ENCODE measurements at regions not wholly inside any gene's neighbourhood (a gene's known extent, or its start where the extent isn't known, plus 50 kb on each side); places are given as distances from the start of the nearest gene placed in this dataset.

- DNase-seq (ENCODE audit: low read depth): no peak
These were observed 160.2 kb downstream of the CYYR1 start for GRCh38 chr21:26412885-26413284.

- no peak for DNase-seq (ENCODE audit: low read depth)
These were observed 163.4 kb downstream of the CYYR1 start for GRCh38 chr21:26409735-26410134.

- no peak for DNase-seq (ENCODE audit: low read depth)
These were observed 164.6 kb downstream of the CYYR1 start for GRCh38 chr21:26408511-26408910.

DNA sequence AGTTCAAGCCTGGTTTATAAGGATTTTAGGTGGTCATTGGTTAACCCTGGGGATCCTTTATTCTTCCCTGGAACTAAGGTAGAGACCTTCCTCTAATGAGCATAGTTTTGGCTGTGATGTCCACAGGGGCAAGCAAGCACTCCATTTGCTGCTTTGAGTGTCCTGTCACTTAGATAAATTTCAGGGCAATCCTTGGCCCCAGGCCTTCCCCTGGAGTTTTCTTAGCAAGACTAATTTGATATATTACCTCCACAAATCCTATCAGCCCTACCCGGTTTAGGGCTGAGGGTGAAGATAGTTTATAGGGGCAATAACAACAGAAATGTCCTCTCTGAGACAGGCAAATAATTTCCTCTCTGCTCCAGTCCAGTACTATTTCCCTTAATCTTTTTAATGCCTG is 166.6 kb downstream of the CYYR1 start:
- DNase-seq (ENCODE audit: low read depth): no peak

DNA sequence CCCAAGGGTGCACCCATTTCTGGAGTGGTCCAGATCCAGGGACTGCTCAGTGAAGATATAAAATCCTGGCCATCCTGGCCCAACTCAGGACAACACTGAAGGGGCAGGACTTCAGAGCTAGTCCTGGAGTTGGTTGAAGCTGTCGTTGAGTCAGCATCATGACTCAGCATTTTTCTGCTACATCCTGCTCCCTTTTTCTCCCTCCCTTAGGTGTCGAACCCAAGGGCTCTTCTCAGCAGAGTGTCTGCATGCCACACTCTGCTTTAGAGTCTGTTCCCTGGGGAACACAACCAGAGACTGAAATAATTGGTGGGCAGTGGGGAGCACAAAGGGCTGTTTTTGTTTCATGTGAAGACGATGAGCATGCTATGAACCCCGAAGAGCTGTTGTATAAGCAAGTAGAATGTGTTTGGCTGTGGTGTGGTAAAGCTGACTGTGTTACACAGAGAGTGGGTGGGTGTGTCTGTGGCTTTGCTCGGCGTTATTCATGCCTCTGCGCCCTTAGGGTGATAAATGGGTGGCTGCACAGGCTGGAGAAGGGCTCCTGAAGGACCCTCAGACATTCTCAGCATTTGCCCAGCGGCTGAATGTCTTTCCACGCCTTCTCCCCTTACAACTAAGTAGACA is 167.2 kb downstream of the CYYR1 start:
- peak; percentile 67 for DNase-seq (ENCODE audit: low read depth)

DNA sequence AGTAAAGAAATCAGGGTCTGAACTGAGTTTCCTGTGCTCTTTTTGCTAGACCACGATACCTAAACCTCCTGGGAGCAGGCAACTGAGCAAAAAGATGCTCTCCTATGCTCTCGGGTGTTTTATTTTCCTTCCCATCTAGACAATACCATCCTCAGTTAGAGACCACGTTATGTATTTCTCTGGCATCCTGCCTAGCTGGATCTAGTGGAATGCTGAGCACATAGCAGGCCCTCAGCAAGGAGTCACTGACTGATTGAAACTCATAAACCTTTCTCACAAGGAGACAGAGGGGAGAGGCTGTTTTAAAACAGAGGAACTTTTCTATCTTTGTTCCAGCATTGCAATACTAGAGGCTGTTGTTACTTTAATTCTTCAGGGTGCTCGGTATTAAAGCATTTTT is 168.0 kb downstream of the CYYR1 start:
- DNase-seq (ENCODE audit: low read depth): no peak

DNA sequence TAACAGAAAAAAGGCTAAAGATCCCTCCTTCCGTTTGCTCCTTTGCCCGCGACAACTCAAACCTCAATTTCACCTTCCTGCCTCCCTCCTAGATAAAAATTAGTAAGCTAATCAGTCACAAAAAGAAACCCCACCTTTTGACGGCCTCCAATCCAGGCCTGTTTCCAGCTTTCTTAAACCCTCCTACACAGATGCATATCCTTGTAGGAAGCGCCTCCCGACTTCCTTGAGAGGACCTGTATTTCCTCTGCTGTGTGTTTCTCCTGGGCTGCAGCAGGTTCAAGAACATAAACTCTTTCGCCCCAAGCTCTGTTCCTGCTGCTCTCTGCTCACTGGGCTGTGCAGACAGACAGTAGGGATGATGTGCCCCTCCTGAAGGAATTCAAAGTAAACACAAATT is 168.8 kb downstream of the CYYR1 start:
- DNase-seq (ENCODE audit: low read depth): no peak

- DNase-seq (ENCODE audit: low read depth): no peak
These were observed 169.8 kb downstream of the CYYR1 start for GRCh38 chr21:26403321-26403720.

GRCh38 chr21:26397545-26397944 is 175.5 kb downstream of the CYYR1 start:
- no peak for DNase-seq (ENCODE audit: low read depth)

DNA sequence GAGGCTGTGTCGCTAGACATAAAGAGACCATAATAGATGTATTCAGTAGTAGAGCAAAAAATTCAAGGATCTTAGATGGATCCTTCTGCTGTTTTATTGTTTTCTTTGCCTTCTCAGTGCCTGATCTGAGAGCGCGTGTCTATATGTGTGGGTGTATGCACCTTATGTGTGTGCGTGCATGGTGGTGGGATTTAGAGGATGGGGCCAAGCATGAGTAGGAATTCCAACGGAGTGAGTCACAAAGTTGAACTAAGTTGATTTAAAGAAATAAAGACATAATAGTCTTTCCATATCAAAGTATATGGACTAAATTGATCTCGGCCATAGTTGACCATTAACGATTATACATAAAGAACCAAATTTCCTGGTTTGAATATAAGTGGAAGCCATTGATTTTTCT is 178.7 kb downstream of the CYYR1 start:
- no peak for DNase-seq (ENCODE audit: low read depth)

DNA sequence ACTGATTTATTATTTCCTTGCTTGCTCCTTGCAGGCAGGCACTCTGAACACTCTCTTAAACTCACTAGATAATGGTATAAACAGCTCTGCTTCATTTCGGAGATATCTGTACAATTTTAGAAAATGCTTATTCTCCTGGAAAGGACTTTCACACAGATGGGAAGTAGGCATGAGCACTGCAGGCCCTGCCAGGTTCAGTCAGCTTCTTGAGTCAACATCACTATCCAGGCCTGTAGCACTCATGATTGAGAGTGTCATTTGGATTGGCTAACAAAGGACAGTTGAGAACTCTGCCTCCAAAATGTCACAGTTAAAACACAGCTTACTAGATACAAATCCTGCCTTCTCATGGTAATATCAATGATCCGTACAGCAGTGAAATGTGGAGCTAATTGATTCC is 181.9 kb downstream of the CYYR1 start:
- DNase-seq (ENCODE audit: low read depth): no peak

- DNase-seq (ENCODE audit: low read depth): peak; percentile 59
These were observed 183.0 kb downstream of the CYYR1 start for GRCh38 chr21:26389971-26390641.

GRCh38 chr21:26388731-26389231 is 184.3 kb downstream of the CYYR1 start:
- DNase-seq (ENCODE audit: low read depth): peak; percentile 44

DNA sequence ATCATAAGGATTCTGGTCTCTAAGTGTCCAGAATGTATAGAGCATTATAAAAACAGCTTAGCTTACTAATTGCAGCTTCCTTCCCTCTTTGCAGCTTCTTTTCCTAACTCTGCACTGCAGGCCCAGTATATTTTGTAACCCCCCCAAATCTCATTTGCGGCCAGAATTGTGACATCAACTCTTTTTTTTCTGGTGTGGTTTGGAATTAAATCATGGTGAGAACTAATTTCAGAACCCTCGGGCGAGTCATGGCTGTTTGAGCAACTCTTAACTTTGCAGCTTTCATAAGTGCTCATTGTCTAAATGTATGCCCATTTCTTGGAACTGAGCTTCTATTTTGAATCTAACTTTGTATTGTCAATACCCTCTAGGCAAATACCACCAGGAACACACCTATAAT is 187.4 kb downstream of the CYYR1 start:
- no peak for DNase-seq (ENCODE audit: low read depth)

DNA sequence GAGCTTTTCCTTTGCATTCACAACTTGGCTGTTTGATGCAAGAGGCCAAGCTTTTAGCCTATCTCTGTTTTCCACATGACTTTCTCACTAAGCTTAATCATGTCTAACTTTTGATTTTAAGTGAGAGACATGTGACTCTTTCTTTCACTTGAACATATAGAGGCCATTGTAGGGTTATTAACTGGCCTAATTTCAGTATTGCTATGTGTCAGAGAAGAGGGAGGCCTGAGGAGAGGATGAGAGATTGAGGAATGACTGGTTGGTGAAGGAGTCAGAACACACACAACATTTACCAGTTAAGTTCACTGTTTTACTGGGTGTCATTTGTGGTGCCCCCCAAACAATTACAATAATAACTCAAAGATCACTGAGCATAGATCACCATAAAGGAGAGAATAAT is 193.5 kb downstream of the CYYR1 start:
- no peak for DNase-seq (ENCODE audit: low read depth)

DNA sequence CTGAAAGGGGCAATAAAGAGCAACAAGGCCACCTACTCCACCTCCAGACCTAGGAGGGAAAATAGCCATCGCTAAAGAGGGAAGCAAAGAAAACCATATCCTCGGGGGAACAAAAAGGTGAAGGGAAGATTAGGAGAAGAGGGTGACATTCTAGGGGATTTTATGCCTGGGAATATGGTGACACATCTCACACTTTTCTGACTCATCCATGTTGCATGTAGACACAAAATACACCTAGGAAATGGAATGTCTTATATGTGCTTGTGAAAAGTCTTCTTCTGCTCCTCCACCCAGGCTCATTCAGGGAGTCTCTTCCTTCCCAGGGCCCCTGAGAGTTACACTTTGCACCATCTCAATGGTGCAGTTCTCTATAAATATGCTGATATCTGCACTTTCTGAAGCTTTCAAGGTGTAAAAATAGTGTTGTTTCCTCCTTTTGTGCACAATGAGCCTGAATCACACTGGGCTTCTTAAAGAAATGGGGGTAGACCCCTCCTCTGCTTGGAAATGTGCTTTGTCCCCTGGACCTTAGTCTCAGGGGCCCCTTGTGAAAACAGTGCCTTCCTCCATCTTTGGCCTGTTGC is 195.9 kb downstream of the CYYR1 start:
- no peak for DNase-seq (ENCODE audit: low read depth)

DNA sequence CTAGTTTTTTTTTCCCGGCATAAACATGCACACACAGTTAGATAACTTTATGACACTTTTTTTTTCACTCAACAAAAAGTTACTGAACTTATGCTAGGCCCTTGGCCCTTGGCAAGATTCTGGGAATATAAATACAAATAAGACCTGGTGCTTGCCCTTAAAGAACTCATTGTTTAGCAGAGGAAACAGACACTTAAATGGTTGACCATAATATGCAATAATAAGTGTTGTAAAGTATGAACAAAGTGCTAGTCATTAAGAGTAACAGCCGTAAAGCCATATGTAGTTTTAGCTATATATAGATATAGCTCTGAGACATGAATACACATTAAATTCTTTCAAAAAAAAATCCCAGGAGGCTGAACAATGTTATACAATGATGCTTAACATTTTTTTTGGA is 198.3 kb downstream of the CYYR1 start:
- DNase-seq (ENCODE audit: low read depth): no peak

GRCh38 chr21:26368591-26369320 is 198.2 kb upstream of the APP start:
- DNase-seq (ENCODE audit: low read depth): no peak

- DNase-seq (ENCODE audit: low read depth): no peak
These were observed 196.2 kb upstream of the APP start for GRCh38 chr21:26366781-26367180.

DNA sequence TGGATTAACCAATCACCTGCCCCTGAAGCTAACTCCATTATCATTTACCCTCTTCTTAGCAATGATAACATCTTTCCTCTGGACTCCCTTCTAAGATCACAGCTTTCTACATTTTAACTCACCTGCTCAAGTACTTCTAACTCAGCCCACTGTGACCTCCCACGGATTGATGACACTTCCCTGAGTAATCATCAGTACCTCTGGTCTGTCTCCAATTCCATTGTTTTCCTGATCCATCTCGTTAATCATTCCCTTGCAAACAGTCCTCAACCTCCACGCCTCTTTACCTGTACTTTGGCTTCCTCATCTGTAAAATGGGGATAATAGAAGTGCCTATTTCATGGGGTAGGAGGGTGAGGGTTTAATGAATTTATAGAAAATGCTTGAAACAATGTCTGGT is 195.3 kb upstream of the APP start:
- DNase-seq (ENCODE audit: low read depth): no peak

GRCh38 chr21:26351661-26352060 is 181.1 kb upstream of the APP start:
- DNase-seq (ENCODE audit: low read depth): no peak

DNA sequence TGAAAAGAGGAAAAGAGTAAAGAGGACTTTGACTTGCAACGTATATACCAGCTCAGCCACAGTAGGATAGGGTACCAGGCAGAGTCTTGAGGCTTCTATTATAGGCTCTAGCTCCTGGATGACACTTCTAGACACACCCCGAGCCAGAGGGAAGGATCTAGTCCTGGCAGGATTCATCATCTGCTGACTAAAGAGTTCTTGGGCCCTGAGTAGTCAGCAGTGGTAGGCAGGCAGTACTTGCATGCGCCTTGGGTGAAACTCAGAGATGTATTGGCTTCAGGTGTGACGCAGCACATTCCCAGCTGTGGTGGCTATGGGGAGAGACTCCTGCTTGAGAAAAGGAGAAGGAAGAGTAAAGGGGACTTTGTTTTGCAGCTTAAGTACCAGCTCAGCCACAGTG is 162.3 kb upstream of the APP start:
- no peak for DNase-seq (ENCODE audit: low read depth)

Measured in non-pigmented ciliary epithelial cell (primary cell).